ENCODE measurements at regions not wholly inside any gene's neighbourhood (a gene's known extent, or its start where the extent isn't known, plus 50 kb on each side); places are given as distances from the start of the nearest gene placed in this dataset.

GRCh38 chr3:145857956-145858355 is 303.0 kb downstream of the PLOD2 start:
- TF ChIP-seq EZH2phosphoT487 (IDR thresholded peaks at IDR 0.05; ENCODE audit: borderline replicate concordance, low read length) (no peak), CTCF (IDR thresholded peaks at IDR 0.05; ENCODE audit: low read depth, low read length, poor library complexity, severe bottlenecking) (no peak)
- Histone ChIP-seq H3K79me2 (ENCODE audit: control insufficient read depth, low read length) (no peaks in the 10 kb centered on the region), H3K4me1 (ENCODE audit: control insufficient read depth, low read length) (no peaks in the 10 kb centered on the region), H3K36me3 (ENCODE audit: control insufficient read depth, low read length) (no peaks in the 10 kb centered on the region), H3F3A (ENCODE audit: control insufficient read depth, insufficient read depth) (no peaks in the 10 kb centered on the region), H3K9me2 (replicated peaks; ENCODE audit: control insufficient read depth, low read length) (no peaks in the 10 kb centered on the region), H3K9me3 (ENCODE audit: control insufficient read depth, insufficient read depth, low read length) (no peaks in the 10 kb centered on the region), H3K27ac (ENCODE audit: low read depth, low read length) (no peak overlapping the region), H3K4me2 (ENCODE audit: low read length) (no peak overlapping the region), H3K4me3 (ENCODE audit: low read length) (no peak overlapping the region), H3K27me3 (ENCODE audit: control insufficient read depth, low read length) (no peaks in the 10 kb centered on the region), H4K20me1 (ENCODE audit: control insufficient read depth, insufficient read depth, low read depth, low read length) (no peaks in the 10 kb centered on the region)

GRCh38 chr3:145864336-145864735 is 296.6 kb downstream of the PLOD2 start:
- H3K79me2 ChIP-seq (ENCODE audit: control insufficient read depth, low read length): no peaks in the 10 kb centered on the region
- H3K4me1 ChIP-seq (ENCODE audit: control insufficient read depth, low read length): no peaks in the 10 kb centered on the region
- no peaks in the 10 kb centered on the region for H3K9me3 ChIP-seq (ENCODE audit: control insufficient read depth, insufficient read depth, low read length)
- no peaks in the 10 kb centered on the region for H3K9me2 ChIP-seq (replicated peaks; ENCODE audit: control insufficient read depth, low read length)
- no peak overlapping the region for H3K27ac ChIP-seq (ENCODE audit: low read depth, low read length)
- no peak overlapping the region for H3K4me2 ChIP-seq (ENCODE audit: low read length)
- TF ChIP-seq CTCF (IDR thresholded peaks at IDR 0.05; ENCODE audit: low read depth, low read length, poor library complexity, severe bottlenecking) (no peak), EZH2phosphoT487 (IDR thresholded peaks at IDR 0.05; ENCODE audit: borderline replicate concordance, low read length) (no peak)
- H3K4me3 ChIP-seq (ENCODE audit: low read length): no peak overlapping the region
- no peaks in the 10 kb centered on the region for H4K20me1 ChIP-seq (ENCODE audit: control insufficient read depth, insufficient read depth, low read depth, low read length)
- H3K27me3 ChIP-seq (ENCODE audit: control insufficient read depth, low read length): no peaks in the 10 kb centered on the region
- no peaks in the 10 kb centered on the region for H3F3A ChIP-seq (ENCODE audit: control insufficient read depth, insufficient read depth)
- H3K36me3 ChIP-seq (ENCODE audit: control insufficient read depth, low read length): no peaks in the 10 kb centered on the region

GRCh38 chr3:145865399-145866018 is 295.5 kb downstream of the PLOD2 start:
- H3F3A ChIP-seq (ENCODE audit: control insufficient read depth, insufficient read depth): no peaks in the 10 kb centered on the region
- H3K27me3 ChIP-seq (ENCODE audit: control insufficient read depth, low read length): no peaks in the 10 kb centered on the region
- H3K4me1 ChIP-seq (ENCODE audit: control insufficient read depth, low read length): no peaks in the 10 kb centered on the region
- H3K27ac ChIP-seq (ENCODE audit: low read depth, low read length): no peak overlapping the region
- H3K4me2 ChIP-seq (ENCODE audit: low read length): no peak overlapping the region
- H3K36me3 ChIP-seq (ENCODE audit: control insufficient read depth, low read length): no peaks in the 10 kb centered on the region
- no peaks in the 10 kb centered on the region for H3K9me2 ChIP-seq (replicated peaks; ENCODE audit: control insufficient read depth, low read length)
- no peak overlapping the region for H3K4me3 ChIP-seq (ENCODE audit: low read length)
- no peaks in the 10 kb centered on the region for H3K79me2 ChIP-seq (ENCODE audit: control insufficient read depth, low read length)
- no peak for TF ChIP-seq CTCF (IDR thresholded peaks at IDR 0.05; ENCODE audit: low read depth, low read length, poor library complexity, severe bottlenecking)
- TF ChIP-seq EZH2phosphoT487 (IDR thresholded peaks at IDR 0.05; ENCODE audit: borderline replicate concordance, low read length): no peak
- H3K9me3 ChIP-seq (ENCODE audit: control insufficient read depth, insufficient read depth, low read length): no peaks in the 10 kb centered on the region
- H4K20me1 ChIP-seq (ENCODE audit: control insufficient read depth, insufficient read depth, low read depth, low read length): no peaks in the 10 kb centered on the region

Data from DOHH2 (cell line).